ENCODE measurements at regions not wholly inside any gene's neighbourhood (a gene's known extent, or its start where the extent isn't known, plus 50 kb on each side); places are given as distances from the start of the nearest gene placed in this dataset.
"Not testable (repeated sequence)": the region's sequence is repeated elsewhere in the genome, so short reads cannot be mapped to it uniquely, and the experiment has no call there.

DNA sequence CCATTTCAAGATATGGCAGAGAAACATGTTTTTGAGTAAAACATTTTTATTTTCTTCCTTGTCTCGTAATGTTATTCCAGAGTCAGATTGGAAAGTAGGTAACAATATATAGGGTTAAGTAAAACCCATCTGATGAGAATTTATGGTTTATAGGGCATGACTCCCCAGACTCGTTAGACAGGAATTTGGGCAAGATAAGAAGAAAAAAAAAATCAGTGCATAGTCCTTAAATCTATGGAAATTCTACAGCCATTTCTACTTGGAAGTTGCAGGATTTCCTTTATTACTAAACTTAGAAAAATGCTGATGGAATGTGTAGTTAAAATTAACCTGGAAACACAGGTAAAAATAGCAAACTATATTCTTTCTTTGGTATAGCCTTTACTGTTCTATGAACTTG is 366.1 kb upstream of the MAGEB16 start:
- TF ChIP-seq, protein P1, sequence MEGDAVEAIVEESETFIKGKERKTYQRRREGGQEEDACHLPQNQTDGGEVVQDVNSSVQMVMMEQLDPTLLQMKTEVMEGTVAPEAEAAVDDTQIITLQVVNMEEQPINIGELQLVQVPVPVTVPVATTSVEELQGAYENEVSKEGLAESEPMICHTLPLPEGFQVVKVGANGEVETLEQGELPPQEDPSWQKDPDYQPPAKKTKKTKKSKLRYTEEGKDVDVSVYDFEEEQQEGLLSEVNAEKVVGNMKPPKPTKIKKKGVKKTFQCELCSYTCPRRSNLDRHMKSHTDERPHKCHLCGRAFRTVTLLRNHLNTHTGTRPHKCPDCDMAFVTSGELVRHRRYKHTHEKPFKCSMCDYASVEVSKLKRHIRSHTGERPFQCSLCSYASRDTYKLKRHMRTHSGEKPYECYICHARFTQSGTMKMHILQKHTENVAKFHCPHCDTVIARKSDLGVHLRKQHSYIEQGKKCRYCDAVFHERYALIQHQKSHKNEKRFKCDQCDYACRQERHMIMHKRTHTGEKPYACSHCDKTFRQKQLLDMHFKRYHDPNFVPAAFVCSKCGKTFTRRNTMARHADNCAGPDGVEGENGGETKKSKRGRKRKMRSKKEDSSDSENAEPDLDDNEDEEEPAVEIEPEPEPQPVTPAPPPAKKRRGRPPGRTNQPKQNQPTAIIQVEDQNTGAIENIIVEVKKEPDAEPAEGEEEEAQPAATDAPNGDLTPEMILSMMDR (IDR thresholded peaks at IDR 0.05): no peak
- no peak overlapping the region for H3K4me3 ChIP-seq
- DNase-seq (ENCODE audit: low spot score): no peak
- H3K27me3 ChIP-seq: no peaks in the 10 kb centered on the region
- no peak overlapping the region for H3K27ac ChIP-seq
- H3K9me3 ChIP-seq: no peaks in the 10 kb centered on the region
- H3K4me1 ChIP-seq: no peaks in the 10 kb centered on the region
- no peaks in the 10 kb centered on the region for H3K36me3 ChIP-seq

DNA sequence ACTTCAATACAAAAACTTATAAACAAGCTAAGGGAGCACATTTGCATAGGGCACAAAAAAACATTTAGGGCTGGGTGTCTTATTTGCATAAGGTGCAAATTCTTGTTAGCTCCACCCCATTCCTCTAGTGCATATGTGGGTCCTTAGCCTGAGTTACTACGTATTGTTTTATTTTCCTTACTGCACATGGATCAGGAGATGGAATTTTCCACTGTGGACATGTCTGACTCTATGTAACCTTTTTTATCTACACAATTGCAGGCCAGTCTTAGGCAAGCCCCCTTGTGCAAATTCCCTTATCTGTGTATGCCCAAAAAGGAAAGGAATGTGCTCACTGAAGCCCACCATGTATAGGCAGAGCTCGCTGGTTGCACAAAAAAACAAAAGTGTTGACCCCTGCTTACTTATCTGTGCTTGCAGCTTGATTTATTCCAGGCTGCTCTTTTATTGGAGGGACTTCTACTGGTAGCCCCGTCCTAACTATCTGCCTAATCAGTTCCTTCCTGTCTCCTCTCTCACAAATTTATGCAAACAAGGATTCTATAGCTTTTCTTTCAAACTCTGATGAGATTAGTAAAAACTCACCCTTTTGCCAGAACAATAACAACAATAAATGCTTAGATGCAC is 359.0 kb upstream of the MAGEB16 start:
- Histone ChIP-seq H3K27me3 (no peaks in the 10 kb centered on the region), H3K9me3 (peaks cover 0 to 4% of the 10 kb centered on the region in 2 donors), H3K27ac (no peak overlapping the region), H3K4me1 (no peaks in the 10 kb centered on the region), H3K4me3 (no peak overlapping the region), H3K36me3 (no peaks in the 10 kb centered on the region)
- TF ChIP-seq, protein P1 (IDR thresholded peaks at IDR 0.05): no peak
- no peak for DNase-seq (ENCODE audit: low spot score)

DNA sequence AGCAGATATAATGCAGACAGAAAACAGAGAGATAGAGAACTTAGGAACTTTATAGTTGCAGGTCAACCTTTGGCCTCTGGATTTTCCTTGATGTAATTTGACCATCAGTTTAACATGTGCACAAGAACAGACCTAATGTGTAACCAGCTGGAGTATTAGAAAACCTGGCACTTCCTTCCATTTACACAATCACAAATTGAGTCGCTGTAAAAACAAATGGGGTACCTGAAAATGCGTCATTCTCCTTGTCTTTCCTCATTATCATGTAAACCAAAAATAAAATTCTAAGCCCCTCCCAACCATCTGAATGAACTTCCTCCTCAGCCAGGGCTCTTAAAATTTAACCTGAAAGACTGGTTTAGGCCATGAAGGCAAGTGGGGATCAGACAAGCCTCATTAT is 358.4 kb upstream of the MAGEB16 start:
- H3K4me3 ChIP-seq: no peak overlapping the region
- peaks cover 0 to 4% of the 10 kb centered on the region in 2 donors for H3K9me3 ChIP-seq
- H3K27ac ChIP-seq: no peak overlapping the region
- no peak for DNase-seq (ENCODE audit: low spot score)
- TF ChIP-seq, protein P1 (IDR thresholded peaks at IDR 0.05): no peak
- H3K4me1 ChIP-seq: no peaks in the 10 kb centered on the region
- H3K27me3 ChIP-seq: no peaks in the 10 kb centered on the region
- H3K36me3 ChIP-seq: no peaks in the 10 kb centered on the region

DNA sequence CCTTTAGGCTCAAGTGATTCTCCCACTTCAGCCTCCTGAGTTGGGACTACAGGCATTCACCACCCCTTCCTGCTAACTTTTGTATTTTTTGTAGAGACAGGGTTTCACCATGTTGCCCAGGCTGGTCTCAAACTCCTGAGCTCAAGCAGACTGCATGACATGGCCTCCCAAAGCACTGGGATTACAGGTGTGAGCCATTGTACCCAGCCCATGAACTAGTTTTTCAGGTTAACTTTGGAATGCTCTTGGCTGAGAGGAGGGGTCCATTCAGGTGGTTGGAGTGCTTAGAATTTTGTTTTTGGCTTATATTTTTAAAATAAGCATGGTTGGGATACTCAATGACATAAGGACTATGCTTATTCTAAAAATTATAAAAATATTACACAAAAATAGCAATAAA is 355.7 kb upstream of the MAGEB16 start:
- no peak for DNase-seq (ENCODE audit: low spot score)
- TF ChIP-seq, protein P1 (IDR thresholded peaks at IDR 0.05): no peak
- Histone ChIP-seq H3K27ac (no peak overlapping the region), H3K4me3 (no peak overlapping the region), H3K36me3 (no peaks in the 10 kb centered on the region), H3K27me3 (no peaks in the 10 kb centered on the region), H3K9me3 (peaks cover 0 to 4% of the 10 kb centered on the region in 2 donors), H3K4me1 (no peaks in the 10 kb centered on the region)

DNA sequence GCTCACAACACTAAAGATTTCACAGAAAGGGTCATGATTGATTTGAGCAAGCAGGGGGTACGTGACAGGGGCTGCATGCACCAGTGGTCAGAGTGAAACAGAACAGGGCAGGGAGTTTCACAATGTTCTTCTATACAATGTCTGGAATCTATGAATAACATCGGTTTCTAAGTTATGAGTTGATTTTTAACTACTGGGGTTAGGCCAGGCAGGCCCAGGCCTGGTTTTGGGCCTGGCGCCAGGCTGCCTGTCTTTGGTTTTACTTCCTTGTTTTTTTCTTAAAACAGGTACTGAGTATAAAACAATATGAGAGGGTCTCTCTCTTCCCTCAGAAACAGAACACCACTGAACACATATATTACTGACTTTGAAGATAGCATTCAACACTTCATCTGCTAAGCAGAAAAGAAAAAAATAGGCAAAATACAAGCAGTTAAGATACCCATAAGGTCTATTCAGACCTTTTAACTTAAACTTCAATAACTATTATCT is 355.0 kb upstream of the MAGEB16 start:
- not testable (repeated sequence) for H3K9me3 ChIP-seq; H3K36me3 ChIP-seq; H3K4me3 ChIP-seq; DNase-seq (ENCODE audit: low spot score); H3K27ac ChIP-seq; H3K27me3 ChIP-seq; H3K4me1 ChIP-seq

DNA sequence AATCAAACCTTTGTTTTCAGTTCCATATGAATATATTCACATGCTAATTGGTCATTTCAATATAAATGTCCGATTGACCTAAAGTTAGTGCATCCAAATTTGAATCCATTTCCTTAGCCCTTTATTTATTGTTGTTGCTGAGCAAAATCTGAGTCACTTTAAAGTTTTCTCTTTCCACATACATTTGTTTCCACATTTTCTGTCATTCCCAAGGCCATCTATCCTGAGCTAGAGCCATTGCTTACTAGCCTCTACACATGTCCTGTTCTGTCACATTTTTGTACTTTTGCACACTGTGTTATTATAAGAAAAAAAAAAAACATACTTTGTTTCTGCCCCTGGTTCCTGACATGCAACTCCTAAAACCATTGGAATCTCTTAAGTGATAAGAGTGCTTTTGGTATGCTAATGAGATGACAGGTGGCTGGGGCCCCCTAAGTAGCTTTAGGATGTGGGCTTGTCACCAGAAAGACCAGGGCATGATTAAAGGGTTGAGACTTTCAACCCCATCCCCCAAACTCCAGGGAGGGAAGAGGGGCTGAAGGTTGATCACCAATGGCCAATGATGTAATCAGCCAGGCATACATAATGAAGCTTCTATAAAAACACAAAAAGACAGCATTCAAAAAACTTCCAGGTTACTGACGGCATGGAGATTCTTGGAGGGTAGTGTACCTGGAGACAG is 353.3 kb upstream of the MAGEB16 start:
- no peaks in the 10 kb centered on the region for H3K36me3 ChIP-seq
- no peaks in the 10 kb centered on the region for H3K9me3 ChIP-seq
- H3K4me3 ChIP-seq: no peak overlapping the region
- TF ChIP-seq, protein P1 (IDR thresholded peaks at IDR 0.05): no peak
- no peak for DNase-seq (ENCODE audit: low spot score)
- H3K27ac ChIP-seq: no peak overlapping the region
- no peaks in the 10 kb centered on the region for H3K27me3 ChIP-seq
- H3K4me1 ChIP-seq: no peaks in the 10 kb centered on the region

All from right atrium auricular region (tissue), 2 donors.